ENCODE measurements at regions not wholly inside any gene's neighbourhood (a gene's known extent, or its start where the extent isn't known, plus 50 kb on each side); places are given as distances from the start of the nearest gene placed in this dataset.

GRCh38 chr4:143273160-143273917, 63.3 kb upstream of the GAB1 start:
- no peak for DNase-seq (ENCODE audit: low read depth)

DNA sequence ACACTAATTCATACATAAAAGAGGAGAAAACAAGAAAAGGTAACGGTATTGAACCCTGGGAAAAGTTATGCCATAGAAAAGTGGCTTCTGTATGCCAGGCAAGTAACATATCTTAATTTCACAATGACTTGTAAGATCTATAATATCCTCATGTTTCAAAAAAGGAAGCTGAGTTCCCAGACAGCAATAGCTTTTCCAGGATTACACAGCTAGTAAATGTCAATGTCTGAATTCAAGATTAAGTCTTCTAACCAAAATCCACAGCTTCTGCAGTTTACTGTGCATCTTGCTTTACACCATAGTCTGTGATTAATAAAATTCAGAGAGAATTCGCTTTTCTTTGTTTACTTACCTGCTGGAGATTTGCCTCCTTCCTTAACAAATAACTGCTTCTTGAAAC, 55.8 kb upstream of the GAB1 start:
- no peak for DNase-seq (ENCODE audit: low read depth)

- DNase-seq (ENCODE audit: low read depth): no peak
Measured at GRCh38 chr4:143281507-143282190, 55.0 kb upstream of the GAB1 start.

GRCh38 chr4:143282211-143282707, 54.4 kb upstream of the GAB1 start:
- peak; percentile 71 for DNase-seq (ENCODE audit: low read depth)

GRCh38 chr4:143285696-143286437, 50.8 kb upstream of the GAB1 start:
- no peak for DNase-seq (ENCODE audit: low read depth)

DNA sequence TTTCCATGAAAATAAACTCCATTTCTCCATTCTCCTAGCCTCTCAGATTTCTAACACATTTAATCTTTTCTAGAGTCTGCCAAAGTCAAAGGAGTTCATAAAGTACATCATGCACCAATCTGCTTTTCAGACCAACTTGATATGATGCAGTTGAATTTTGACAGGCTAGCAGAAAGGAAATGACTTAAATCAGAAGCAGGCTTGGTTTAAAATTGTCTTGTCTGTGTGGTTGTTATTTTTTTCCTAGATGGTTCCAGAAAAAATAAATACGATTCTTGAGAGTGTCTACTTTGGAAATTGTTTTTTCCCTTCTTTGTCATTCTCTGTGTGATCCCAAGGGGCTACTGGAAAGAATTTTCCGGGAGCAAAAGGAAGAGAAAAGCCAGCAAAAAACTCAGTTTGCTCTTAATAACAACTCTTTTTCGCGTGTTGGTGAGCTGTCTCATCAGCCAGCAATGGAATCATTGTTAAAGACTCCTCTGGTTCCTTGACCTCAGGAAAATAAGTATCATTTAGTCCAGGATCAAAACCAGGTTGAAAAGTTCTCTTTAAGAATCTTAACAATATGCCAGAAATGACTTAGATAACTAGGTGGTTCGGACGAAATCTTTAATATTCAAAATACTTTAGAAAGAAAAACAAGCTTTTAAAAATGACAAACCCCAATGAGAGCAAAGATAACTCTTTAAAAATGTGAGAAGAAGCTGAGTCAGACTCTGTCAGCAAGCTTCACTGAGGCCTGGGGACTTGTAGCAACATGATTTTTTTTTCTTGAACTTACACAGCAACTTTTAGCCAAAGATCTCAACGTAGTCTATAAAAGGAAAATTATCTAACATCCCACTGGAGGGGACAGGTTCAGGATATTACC, 49.7 kb upstream of the GAB1 start:
- DNase-seq (ENCODE audit: low read depth): peak; percentile 38
